ENCODE measurements at regions not wholly inside any gene's neighbourhood (a gene's known extent, or its start where the extent isn't known, plus 50 kb on each side); places are given as distances from the start of the nearest gene placed in this dataset.

- H3K4me3 ChIP-seq, result no peak overlapping the region
These were observed 275.7 kb downstream of the MYCN start for GRCh38 chr2:16215902-16216557.

GRCh38 chr2:16214861-16215260 is 274.5 kb downstream of the MYCN start:
- no peak overlapping the region for H3K4me3 ChIP-seq
- TF ChIP-seq POLR2A (IDR thresholded peaks at IDR 0.05), result no peak
- no peak for TF ChIP-seq CTCF (IDR thresholded peaks at IDR 0.05)
- no peak for TF ChIP-seq POLR2AphosphoS5 (IDR thresholded peaks at IDR 0.05)
- TF ChIP-seq EP300 (IDR thresholded peaks at IDR 0.05), result no peak
- H3K27me3 ChIP-seq, result no peaks in the 10 kb centered on the region
- no peak overlapping the region for H3K27ac ChIP-seq
- H3K36me3 ChIP-seq, result no peaks in the 10 kb centered on the region
- H3K4me1 ChIP-seq, result no peaks in the 10 kb centered on the region
- no peak for ATAC-seq
- no peaks in the 10 kb centered on the region for H3K9me3 ChIP-seq
- 91 to 96% methylated on average over 5 of the region's 5 CpGs for WGBS, 2 donors (ENCODE audit: low coverage in 1 of 2)

More at GRCh38 chr2:16215902-16216557, 275.7 kb downstream of the MYCN start:
- H3K27me3 ChIP-seq, result no peaks in the 10 kb centered on the region
- no peak for ATAC-seq
- no peaks in the 10 kb centered on the region for H3K4me1 ChIP-seq
- no peaks in the 10 kb centered on the region for H3K9me3 ChIP-seq
- WGBS, 2 donors (ENCODE audit: low coverage in 1 of 2), result 80 to 88% methylated on average over 3 to 6 of the region's 16 CpGs
- H3K27ac ChIP-seq, result no peak overlapping the region
- TF ChIP-seq CTCF (IDR thresholded peaks at IDR 0.05) (no peak), POLR2AphosphoS5 (IDR thresholded peaks at IDR 0.05) (no peak), POLR2A (IDR thresholded peaks at IDR 0.05) (no peak), EP300 (IDR thresholded peaks at IDR 0.05) (no peak)
- no peaks in the 10 kb centered on the region for H3K36me3 ChIP-seq

- Histone ChIP-seq H3K36me3 (no peaks in the 10 kb centered on the region), H3K4me1 (no peaks in the 10 kb centered on the region), H3K27ac (no peak overlapping the region), H3K9me3 (no peaks in the 10 kb centered on the region), H3K27me3 (no peaks in the 10 kb centered on the region), H3K4me3 (no peak overlapping the region)
- no peak for TF ChIP-seq EP300 (IDR thresholded peaks at IDR 0.05)
- TF ChIP-seq POLR2AphosphoS5 (IDR thresholded peaks at IDR 0.05), result no peak
- TF ChIP-seq POLR2A (IDR thresholded peaks at IDR 0.05), result no peak
- no peak for TF ChIP-seq CTCF (IDR thresholded peaks at IDR 0.05)
- no peak for ATAC-seq
- WGBS, 2 donors (ENCODE audit: low coverage in 1 of 2), result 79 to 100% methylated on average over 1 of the region's 1 CpG
These were observed 274.0 kb downstream of the MYCN start for GRCh38 chr2:16214391-16214790.

GRCh38 chr2:16212321-16212720 is 272.0 kb downstream of the MYCN start:
- H3K4me3 ChIP-seq, result no peak overlapping the region
- TF ChIP-seq CTCF (IDR thresholded peaks at IDR 0.05) (no peak), POLR2AphosphoS5 (IDR thresholded peaks at IDR 0.05) (no peak), POLR2A (IDR thresholded peaks at IDR 0.05) (no peak), EP300 (IDR thresholded peaks at IDR 0.05) (no peak)
- 85 to 93% methylated on average over 3 to 5 of the region's 6 CpGs for WGBS, 2 donors (ENCODE audit: low coverage in 1 of 2)

GRCh38 chr2:16211341-16211740 is 271.0 kb downstream of the MYCN start:
- ATAC-seq, result no peak
- TF ChIP-seq POLR2AphosphoS5 (IDR thresholded peaks at IDR 0.05), result no peak
- TF ChIP-seq POLR2A (IDR thresholded peaks at IDR 0.05), result no peak
- TF ChIP-seq CTCF (IDR thresholded peaks at IDR 0.05), result no peak
- no peaks in the 10 kb centered on the region for H3K9me3 ChIP-seq
- H3K4me1 ChIP-seq, result no peaks in the 10 kb centered on the region
- 47 to 50% methylated on average over 2 to 4 of the region's 4 CpGs for WGBS, 2 donors (ENCODE audit: low coverage in 1 of 2)
- no peaks in the 10 kb centered on the region for H3K27me3 ChIP-seq
- no peak overlapping the region for H3K4me3 ChIP-seq
- no peaks in the 10 kb centered on the region for H3K36me3 ChIP-seq
- no peak overlapping the region for H3K27ac ChIP-seq

More at GRCh38 chr2:16212321-16212720, 272.0 kb downstream of the MYCN start:
- Histone ChIP-seq H3K36me3 (no peaks in the 10 kb centered on the region), H3K9me3 (no peaks in the 10 kb centered on the region), H3K27ac (no peak overlapping the region), H3K4me1 (no peaks in the 10 kb centered on the region), H3K27me3 (no peaks in the 10 kb centered on the region)
- no peak for ATAC-seq

All from gastroesophageal sphincter (tissue), 4 donors.